Mesendoderm (in vitro differentiated cells): ENCODE measurements at regions not wholly inside any gene's neighbourhood (a gene's known extent, or its start where the extent isn't known, plus 50 kb on each side); places are given as distances from the start of the nearest gene placed in this dataset.
"Not testable (repeated sequence)": the region's sequence is repeated elsewhere in the genome, so short reads cannot be mapped to it uniquely, and the experiment has no call there.

Experiments
- DNase-seq: peaks from one replicate; pipeline ENCODE4 v3.0.0; 2013
- H2AK5ac ChIP-seq: 2 replicates; pipeline ENCODE4 v1.6.1; 2013; ENCODE audit warnings: low read length, inconsistent platforms
- H2BK120ac ChIP-seq: 2 replicates; pipeline ENCODE4 v1.6.1; 2013; ENCODE audit warnings: low read depth, mild to moderate bottlenecking, low read length, moderate library complexity, mixed read lengths
- H2BK15ac ChIP-seq: replicated peaks from 2 replicates; pipeline ENCODE4 v1.6.1; 2013; ENCODE audit warnings: low read depth, mild to moderate bottlenecking, moderate library complexity
- H2BK5ac ChIP-seq: 2 replicates; pipeline ENCODE4 v1.6.1; 2013; ENCODE audit warnings: low read length, inconsistent platforms
- H3K18ac ChIP-seq: 2 replicates; pipeline ENCODE4 v1.6.1; 2013; ENCODE audit warnings: mild to moderate bottlenecking, low read length, mixed read lengths
- H3K23ac ChIP-seq: one replicate; pipeline ENCODE4 v1.6.1; 2013; ENCODE audit warnings: low read length
- H3K27ac ChIP-seq: 2 replicates; pipeline ENCODE4 v1.5.1; 2013; ENCODE audit warnings: low read depth, mild to moderate bottlenecking, inconsistent platforms, low read length, moderate library complexity
- H3K27me3 ChIP-seq: 2 replicates; pipeline ENCODE4 v1.6.1; 2013; ENCODE audit warnings: low read length, control low read depth, mild to moderate bottlenecking, inconsistent platforms; ENCODE audit not compliant: insufficient read depth, poor library complexity
- H3K36me3 ChIP-seq: 2 replicates; pipeline ENCODE4 v1.6.1; 2013; ENCODE audit warnings: low read length, inconsistent platforms; ENCODE audit not compliant: control insufficient read depth, insufficient read depth
- H3K4ac ChIP-seq: one replicate; pipeline ENCODE4 v1.6.1; 2013; ENCODE audit warnings: low read depth, mild to moderate bottlenecking, low read length, moderate library complexity
- H3K4me1 ChIP-seq: 2 replicates; pipeline ENCODE4 v1.6.1; 2013; ENCODE audit warnings: low read depth, low read length, inconsistent platforms; ENCODE audit not compliant: control insufficient read depth
- H3K4me2 ChIP-seq: 2 replicates; pipeline ENCODE4 v1.6.1; 2013; ENCODE audit warnings: low read length
- H3K4me3 ChIP-seq: 2 replicates; pipeline ENCODE4 v1.5.1; 2013; ENCODE audit warnings: mild to moderate bottlenecking, low read length
- H3K56ac ChIP-seq: one replicate; pipeline ENCODE4 v1.6.1; 2013; ENCODE audit warnings: low read length
- H3K79me1 ChIP-seq: 2 replicates; pipeline ENCODE4 v1.6.1; 2013; ENCODE audit warnings: low read length, inconsistent platforms
- H3K79me2 ChIP-seq: 2 replicates; pipeline ENCODE4 v1.6.1; 2013; ENCODE audit warnings: mild to moderate bottlenecking, low read length; ENCODE audit not compliant: control insufficient read depth, insufficient read depth
- H3K9ac ChIP-seq: 2 replicates; pipeline ENCODE4 v1.6.1; 2013; ENCODE audit warnings: low read length, inconsistent platforms
- H4K5ac ChIP-seq: one replicate; pipeline ENCODE4 v1.6.1; 2013; ENCODE audit warnings: low read length
- H4K8ac ChIP-seq: one replicate; pipeline ENCODE4 v1.6.1; 2013; ENCODE audit warnings: low read depth, mild to moderate bottlenecking, control low read depth, low read length, moderate library complexity
- WGBS: extraction: QIAGEN DNeasy Blood & Tissue Kit; methylation state at CpG from one replicate; pipeline ENCODE4 v1.1.7; 2013; ENCODE audit warnings: low lambda C conversion rate, missing lambda C conversion rate; ENCODE audit not compliant: insufficient coverage; ENCODE audit errors: extremely low coverage; 5-methylcytosine and 5-hydroxymethylcytosine counted together

DNA sequence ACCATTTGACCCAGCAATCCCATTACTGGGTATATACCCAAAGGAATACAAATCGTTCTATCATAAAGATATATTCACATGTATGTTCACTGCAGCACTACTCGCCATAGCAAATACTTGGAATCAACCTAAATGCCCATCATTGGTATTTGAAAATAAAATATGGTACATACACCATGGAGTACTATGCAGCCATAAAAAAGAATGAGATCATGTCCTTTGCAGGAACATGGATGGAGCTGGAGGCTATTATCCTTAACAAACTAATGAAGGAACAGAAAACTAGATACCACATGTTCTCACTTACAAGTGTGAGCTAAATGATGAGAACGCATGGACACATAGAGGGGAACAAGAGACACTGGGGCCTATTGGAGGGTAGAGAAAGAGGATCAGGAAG lies 63.1 kb upstream of the JAK1 start:
- not testable (repeated sequence) for H3K4me2 ChIP-seq, H2BK15ac ChIP-seq, H2AK5ac ChIP-seq, H3K23ac ChIP-seq, H3K56ac ChIP-seq, H2BK5ac ChIP-seq, H3K4me1 ChIP-seq, H3K18ac ChIP-seq, H3K79me2 ChIP-seq, H3K36me3 ChIP-seq, H4K5ac ChIP-seq, H2BK120ac ChIP-seq, H3K4me3 ChIP-seq, H3K4ac ChIP-seq, H4K8ac ChIP-seq, H3K79me1 ChIP-seq, H3K27me3 ChIP-seq, H3K27ac ChIP-seq, DNase-seq, H3K9ac ChIP-seq
- no CpG with 5 or more reads among the region's 3 CpGs for WGBS

- H3K18ac ChIP-seq, H4K5ac ChIP-seq, H3K36me3 ChIP-seq, H2AK5ac ChIP-seq, H2BK15ac ChIP-seq, H3K4ac ChIP-seq, H3K27ac ChIP-seq, H3K4me1 ChIP-seq, H3K79me1 ChIP-seq, H4K8ac ChIP-seq, H3K56ac ChIP-seq, H2BK5ac ChIP-seq, H3K79me2 ChIP-seq, H3K9ac ChIP-seq, H3K23ac ChIP-seq, H3K4me3 ChIP-seq, H2BK120ac ChIP-seq, H3K4me2 ChIP-seq, H3K27me3 ChIP-seq, DNase-seq: not testable (repeated sequence)
- WGBS = no CpG with 5 or more reads among the region's 5 CpGs
These were observed 68.5 kb upstream of the JAK1 start for GRCh38 chr1:65034879-65035278.

GRCh38 chr1:65036570-65037051 lies 70.3 kb upstream of the JAK1 start:
- H4K8ac ChIP-seq = no peak overlapping the region
- H3K4me1 ChIP-seq = no peaks in the 10 kb centered on the region
- no peaks in the 10 kb centered on the region for H3K36me3 ChIP-seq
- H2BK5ac ChIP-seq = no peak overlapping the region
- H4K5ac ChIP-seq = no peak overlapping the region
- H3K18ac ChIP-seq = no peak overlapping the region
- no peaks in the 10 kb centered on the region for H3K27me3 ChIP-seq
- H3K4me3 ChIP-seq = no peak overlapping the region
- no peak overlapping the region for H3K4me2 ChIP-seq
- no peak overlapping the region for H3K9ac ChIP-seq
- no peak overlapping the region for H2BK15ac ChIP-seq
- no peaks in the 10 kb centered on the region for H3K79me1 ChIP-seq
- no peak overlapping the region for H3K23ac ChIP-seq
- WGBS = no CpG with 5 or more reads among the region's 1 CpG
- no peak overlapping the region for H3K4ac ChIP-seq
- no peak overlapping the region for H3K27ac ChIP-seq
- H2AK5ac ChIP-seq = no peak overlapping the region
- DNase-seq = no peak
- H2BK120ac ChIP-seq = no peak overlapping the region
- H3K79me2 ChIP-seq = no peaks in the 10 kb centered on the region
- no peak overlapping the region for H3K56ac ChIP-seq

- Histone ChIP-seq H3K56ac (no peak overlapping the region), H4K8ac (no peak overlapping the region), H2BK15ac (no peak overlapping the region), H3K4me3 (no peak overlapping the region), H2BK120ac (no peak overlapping the region), H4K5ac (no peak overlapping the region), H3K4ac (no peak overlapping the region), H3K27ac (no peak overlapping the region), H3K4me2 (no peak overlapping the region), H3K4me1 (no peaks in the 10 kb centered on the region), H3K36me3 (no peaks in the 10 kb centered on the region), H3K27me3 (no peaks in the 10 kb centered on the region), H3K18ac (no peak overlapping the region), H2AK5ac (no peak overlapping the region), H3K9ac (no peak overlapping the region), H3K79me2 (no peaks in the 10 kb centered on the region), H3K23ac (no peak overlapping the region), H2BK5ac (no peak overlapping the region), H3K79me1 (no peaks in the 10 kb centered on the region)
- no peak for DNase-seq
- WGBS = no CpG with 5 or more reads among the region's 1 CpG
These were observed 72.7 kb upstream of the JAK1 start for GRCh38 chr1:65039066-65039465.

DNA sequence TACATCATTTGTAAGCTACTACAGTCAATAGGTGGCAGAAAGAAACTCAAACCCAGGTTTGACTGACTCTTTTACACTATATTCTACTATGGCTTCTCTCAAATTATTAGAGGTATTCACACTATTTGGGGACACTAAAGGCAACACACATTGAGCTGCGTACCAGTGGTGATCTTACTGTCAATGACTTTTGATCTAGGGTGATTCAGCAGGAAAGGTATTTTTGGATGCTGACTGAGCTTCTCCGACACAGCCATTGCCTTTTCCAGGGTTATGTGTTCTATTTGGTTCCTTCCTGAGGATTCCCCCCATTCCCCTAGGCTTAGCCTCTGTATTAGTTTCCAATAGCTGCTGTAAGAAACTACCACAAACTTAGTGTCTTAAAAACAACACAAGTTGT lies 73.2 kb upstream of the JAK1 start:
- Histone ChIP-seq H2BK120ac (no peak overlapping the region), H3K27ac (no peak overlapping the region), H4K8ac (no peak overlapping the region), H3K4ac (no peak overlapping the region), H2AK5ac (no peak overlapping the region), H3K4me2 (no peak overlapping the region), H3K18ac (no peak overlapping the region), H2BK5ac (no peak overlapping the region), H4K5ac (no peak overlapping the region), H3K4me1 (no peaks in the 10 kb centered on the region), H2BK15ac (no peak overlapping the region), H3K27me3 (no peaks in the 10 kb centered on the region), H3K56ac (no peak overlapping the region), H3K9ac (no peak overlapping the region), H3K79me1 (no peaks in the 10 kb centered on the region), H3K79me2 (no peaks in the 10 kb centered on the region), H3K23ac (no peak overlapping the region), H3K4me3 (no peak overlapping the region), H3K36me3 (no peaks in the 10 kb centered on the region)
- WGBS = no CpG with 5 or more reads among the region's 2 CpGs
- DNase-seq = peak; percentile 31

DNA sequence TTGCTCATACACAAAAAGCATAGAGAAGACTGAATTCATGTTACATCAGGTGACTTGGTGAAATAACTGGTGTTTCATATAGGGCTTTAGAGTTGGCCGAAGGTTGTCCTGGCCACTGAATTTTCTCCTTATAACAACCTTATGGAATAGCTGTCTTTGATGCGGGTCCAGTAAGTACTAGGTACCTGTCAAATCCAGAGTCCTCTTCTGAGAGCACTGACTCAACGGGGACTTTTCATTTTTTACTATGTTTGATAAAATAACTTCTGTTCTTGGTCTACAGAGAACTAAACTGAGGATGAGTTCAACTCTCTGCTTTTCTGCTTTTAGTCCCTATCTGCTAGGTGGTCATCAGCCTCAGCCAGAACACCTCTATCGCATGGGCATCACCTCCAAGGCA lies 76.1 kb upstream of the JAK1 start:
- Histone ChIP-seq H3K23ac (no peak overlapping the region), H2BK5ac (no peak overlapping the region), H3K4me2 (no peak overlapping the region), H4K8ac (no peak overlapping the region), H3K79me1 (no peaks in the 10 kb centered on the region), H2BK15ac (no peak overlapping the region), H3K36me3 (no peaks in the 10 kb centered on the region), H3K4me1 (no peaks in the 10 kb centered on the region), H3K4ac (no peak overlapping the region), H3K4me3 (no peak overlapping the region), H3K27ac (no peak overlapping the region), H2BK120ac (no peak overlapping the region), H3K56ac (no peak overlapping the region), H3K79me2 (no peaks in the 10 kb centered on the region), H3K9ac (no peak overlapping the region), H4K5ac (no peak overlapping the region), H2AK5ac (no peak overlapping the region), H3K18ac (no peak overlapping the region), H3K27me3 (no peaks in the 10 kb centered on the region)
- no peak for DNase-seq
- no CpG with 5 or more reads among the region's 4 CpGs for WGBS
